ENCODE measurements at regions not wholly inside any gene's neighbourhood (a gene's known extent, or its start where the extent isn't known, plus 50 kb on each side); places are given as distances from the start of the nearest gene placed in this dataset.

GRCh38 chr20:17171746-17172280, 55.0 kb upstream of the PCSK2 start:
- Mint-ChIP-seq H3K9me3 (ENCODE audit: unreplicated experiment) (no peaks in the 10 kb centered on the region), H3K4me1 (ENCODE audit: unreplicated experiment) (no peaks in the 10 kb centered on the region), H3K4me3 (ENCODE audit: unreplicated experiment) (no peak overlapping the region), H3K27ac (ENCODE audit: unreplicated experiment) (no peak overlapping the region), H3K36me3 (ENCODE audit: unreplicated experiment) (no peaks in the 10 kb centered on the region), H3K27me3 (ENCODE audit: unreplicated experiment) (no peaks in the 10 kb centered on the region)
- DNase-seq (ENCODE audit: extremely low spot score, unreplicated experiment), result no peak
- no peak for TF ChIP-seq CTCF (IDR thresholded peaks at IDR 0.05)

- no peak overlapping the region for H3K4me3 Mint-ChIP-seq (ENCODE audit: unreplicated experiment)
- DNase-seq (ENCODE audit: extremely low spot score, unreplicated experiment), result no peak
Measured at GRCh38 chr20:17172836-17173516, 53.9 kb upstream of the PCSK2 start.

More at GRCh38 chr20:17172836-17173516, 53.9 kb upstream of the PCSK2 start:
- Mint-ChIP-seq H3K36me3 (ENCODE audit: unreplicated experiment) (no peaks in the 10 kb centered on the region), H3K4me1 (ENCODE audit: unreplicated experiment) (no peaks in the 10 kb centered on the region), H3K9me3 (ENCODE audit: unreplicated experiment) (no peaks in the 10 kb centered on the region), H3K27ac (ENCODE audit: unreplicated experiment) (no peak overlapping the region), H3K27me3 (ENCODE audit: unreplicated experiment) (no peaks in the 10 kb centered on the region)
- TF ChIP-seq CTCF (IDR thresholded peaks at IDR 0.05), result no peak
